GM23248 (cell line): ENCODE measurements at regions not wholly inside any gene's neighbourhood (a gene's known extent, or its start where the extent isn't known, plus 50 kb on each side); places are given as distances from the start of the nearest gene placed in this dataset.

Experiments used
- EZH2 ChIP-seq: fragments of 200-600 bp; sonication (generic); IDR thresholded peaks from 2 replicates; pipeline ENCODE4 v1.6.1; 2018; ENCODE audit warnings: antibody characterized with exemption, mild to moderate bottlenecking; ENCODE audit not compliant: insufficient read depth, poor library complexity, severe bottlenecking
- EZH2phosphoT487 ChIP-seq: fragments of 200-600 bp; sonication (generic); IDR thresholded peaks from 2 replicates; pipeline ENCODE4 v1.6.1; 2018; ENCODE audit warnings: antibody characterized with exemption, moderate library complexity, mild to moderate bottlenecking, low read depth; ENCODE audit not compliant: insufficient read depth

GRCh38 chr6:114432400-114432799, 89.6 kb upstream of the HS3ST5 start:
- TF ChIP-seq EZH2phosphoT487 (no peak), EZH2 (no peak)
